GM21786 (cell line): ENCODE measurements at regions not wholly inside any gene's neighbourhood (a gene's known extent, or its start where the extent isn't known, plus 50 kb on each side); places are given as distances from the start of the nearest gene placed in this dataset.

Experiments used
- ATAC-seq: cut with Tn5 transposase; IDR thresholded peaks from one replicate; pipeline ENCODE4 v1.9.1; 2021; ENCODE audit not compliant: unreplicated experiment

- no peak for ATAC-seq
Observed at GRCh38 chr3:59451800-59452746, 402.2 kb upstream of the CFAP20DC start.

GRCh38 chr3:59450946-59451763 is 401.3 kb upstream of the CFAP20DC start:
- ATAC-seq = peak; percentile 94

- ATAC-seq = no peak
Observed at GRCh38 chr3:59450437-59450836, 400.6 kb upstream of the CFAP20DC start.

- no peak for ATAC-seq
Observed at GRCh38 chr3:59446775-59447465, 397.1 kb upstream of the CFAP20DC start.

- no peak for ATAC-seq
Observed at GRCh38 chr3:59444676-59445075, 394.9 kb upstream of the CFAP20DC start.

GRCh38 chr3:59444294-59444671 is 394.5 kb upstream of the CFAP20DC start:
- ATAC-seq = no peak

- no peak for ATAC-seq
Observed at GRCh38 chr3:59443618-59444293, 393.9 kb upstream of the CFAP20DC start.

- no peak for ATAC-seq
Observed at GRCh38 chr3:59442046-59442445, 392.2 kb upstream of the CFAP20DC start.

- no peak for ATAC-seq
Observed at GRCh38 chr3:59440285-59441028, 390.6 kb upstream of the CFAP20DC start.

- no peak for ATAC-seq
Observed at GRCh38 chr3:59438492-59438891, 388.7 kb upstream of the CFAP20DC start.

- ATAC-seq = no peak
Observed at GRCh38 chr3:59436164-59436958, 386.5 kb upstream of the CFAP20DC start.

GRCh38 chr3:59433546-59433945 is 383.7 kb upstream of the CFAP20DC start:
- ATAC-seq = no peak

GRCh38 chr3:59432665-59433064 is 382.8 kb upstream of the CFAP20DC start:
- ATAC-seq = no peak

GRCh38 chr3:59430341-59430740 is 380.5 kb upstream of the CFAP20DC start:
- ATAC-seq = no peak

GRCh38 chr3:59429198-59429597 is 379.4 kb upstream of the CFAP20DC start:
- no peak for ATAC-seq

- no peak for ATAC-seq
Observed at GRCh38 chr3:59426821-59427565, 377.2 kb upstream of the CFAP20DC start.

- ATAC-seq = peak; percentile 51
Observed at GRCh38 chr3:59425942-59426341, 376.1 kb upstream of the CFAP20DC start.

- no peak for ATAC-seq
Observed at GRCh38 chr3:59425371-59425770, 375.5 kb upstream of the CFAP20DC start.
